ENCODE measurements at regions not wholly inside any gene's neighbourhood (a gene's known extent, or its start where the extent isn't known, plus 50 kb on each side); places are given as distances from the start of the nearest gene placed in this dataset.

DNA sequence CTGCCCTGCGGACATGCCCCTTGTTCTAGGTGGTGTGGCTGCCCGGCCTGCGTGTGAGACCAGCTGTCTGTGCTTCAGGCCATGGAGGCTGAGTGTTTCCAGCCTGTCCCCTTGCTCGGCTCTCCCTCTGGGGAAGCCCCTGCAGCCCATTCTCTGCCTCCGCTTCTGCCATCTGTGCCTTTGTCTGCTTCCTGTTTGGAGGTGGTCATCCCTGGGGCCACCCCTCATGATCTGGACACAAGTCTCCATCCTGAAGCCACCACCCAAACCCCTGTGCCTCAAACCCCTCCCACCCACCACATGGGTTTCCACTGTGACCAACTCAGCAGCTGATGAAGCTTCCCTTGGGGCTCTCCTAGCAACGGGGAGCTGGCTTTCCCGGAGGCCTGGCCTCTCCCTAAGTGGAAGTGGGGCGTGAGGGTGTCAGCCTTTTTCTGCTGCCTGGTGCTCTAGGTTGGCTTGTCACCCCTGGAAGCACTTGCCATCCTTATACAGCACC, 184.9 kb downstream of the SEC14L1 start:
- Histone ChIP-seq H3K27ac (peak overlapping the region; percentile 81 to 84), H3K27me3 (no peaks in the 10 kb centered on the region), H3K36me3 (no peaks in the 10 kb centered on the region), H3K4me1 (peaks cover 0 to 49% of the 10 kb centered on the region in 2 donors), H3K9me3 (no peaks in the 10 kb centered on the region), H3K4me3 (no peak overlapping the region)
- no peak for DNase-seq (ENCODE audit: low spot score)
- TF ChIP-seq, protein P1, sequence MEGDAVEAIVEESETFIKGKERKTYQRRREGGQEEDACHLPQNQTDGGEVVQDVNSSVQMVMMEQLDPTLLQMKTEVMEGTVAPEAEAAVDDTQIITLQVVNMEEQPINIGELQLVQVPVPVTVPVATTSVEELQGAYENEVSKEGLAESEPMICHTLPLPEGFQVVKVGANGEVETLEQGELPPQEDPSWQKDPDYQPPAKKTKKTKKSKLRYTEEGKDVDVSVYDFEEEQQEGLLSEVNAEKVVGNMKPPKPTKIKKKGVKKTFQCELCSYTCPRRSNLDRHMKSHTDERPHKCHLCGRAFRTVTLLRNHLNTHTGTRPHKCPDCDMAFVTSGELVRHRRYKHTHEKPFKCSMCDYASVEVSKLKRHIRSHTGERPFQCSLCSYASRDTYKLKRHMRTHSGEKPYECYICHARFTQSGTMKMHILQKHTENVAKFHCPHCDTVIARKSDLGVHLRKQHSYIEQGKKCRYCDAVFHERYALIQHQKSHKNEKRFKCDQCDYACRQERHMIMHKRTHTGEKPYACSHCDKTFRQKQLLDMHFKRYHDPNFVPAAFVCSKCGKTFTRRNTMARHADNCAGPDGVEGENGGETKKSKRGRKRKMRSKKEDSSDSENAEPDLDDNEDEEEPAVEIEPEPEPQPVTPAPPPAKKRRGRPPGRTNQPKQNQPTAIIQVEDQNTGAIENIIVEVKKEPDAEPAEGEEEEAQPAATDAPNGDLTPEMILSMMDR (IDR thresholded peaks at IDR 0.05), result no peak

DNA sequence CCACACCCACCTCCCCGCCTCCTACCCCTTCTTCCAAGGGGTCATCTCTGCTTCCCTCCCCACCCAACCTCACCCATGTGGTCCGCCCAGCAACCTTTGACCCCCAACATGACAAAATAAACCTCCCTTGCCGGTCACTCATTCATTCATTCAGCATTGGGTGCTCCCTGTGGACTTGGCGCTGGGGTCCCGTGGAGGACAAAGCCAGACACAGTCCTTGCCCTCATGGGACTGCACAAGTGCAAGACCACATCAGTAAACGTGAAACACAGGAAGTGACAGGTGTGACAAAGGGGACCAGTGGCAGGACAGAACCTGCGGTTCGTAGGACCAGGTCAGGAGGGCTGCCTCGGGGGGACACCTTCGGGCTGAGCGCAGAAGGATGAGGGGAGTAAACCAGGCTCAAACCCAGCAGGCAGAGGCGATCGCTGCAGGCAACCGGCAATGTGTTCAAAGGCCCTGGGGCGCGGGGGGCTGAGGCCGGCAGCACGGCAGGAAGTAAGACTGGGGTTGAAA, 185.4 kb downstream of the SEC14L1 start:
- no peaks in the 10 kb centered on the region for H3K36me3 ChIP-seq
- peak overlapping the region; percentile 81 to 84 for H3K27ac ChIP-seq
- peaks cover 0 to 46% of the 10 kb centered on the region in 2 donors for H3K4me1 ChIP-seq
- peak; percentile 58 for DNase-seq (ENCODE audit: low spot score)
- no peaks in the 10 kb centered on the region for H3K27me3 ChIP-seq
- no peaks in the 10 kb centered on the region for H3K9me3 ChIP-seq
- TF ChIP-seq, protein P1 (IDR thresholded peaks at IDR 0.05), result no peak
- H3K4me3 ChIP-seq, result no peak overlapping the region

DNA sequence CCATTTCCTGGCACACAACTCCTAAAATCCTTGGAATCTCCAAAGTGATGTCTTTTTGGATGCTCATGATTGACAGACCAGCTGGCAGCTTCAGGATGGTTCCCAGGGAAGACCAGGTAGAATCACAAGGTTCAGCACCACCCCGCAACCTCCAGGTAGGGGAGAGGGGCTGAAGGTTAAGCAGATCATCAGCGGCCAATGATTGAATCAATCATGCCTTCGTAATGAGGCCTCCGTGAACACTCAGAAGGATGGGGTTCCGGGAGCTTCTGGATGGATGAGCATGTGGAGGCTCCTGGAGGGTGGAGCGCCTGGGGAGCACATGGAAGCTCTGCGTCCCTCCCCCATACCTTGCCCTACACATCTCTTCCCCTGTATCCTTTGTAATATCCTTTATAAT, 185.9 kb downstream of the SEC14L1 start:
- peak; percentile 50 for DNase-seq (ENCODE audit: low spot score)
- no peaks in the 10 kb centered on the region for H3K9me3 ChIP-seq
- no peaks in the 10 kb centered on the region for H3K36me3 ChIP-seq
- TF ChIP-seq, protein P1 (IDR thresholded peaks at IDR 0.05), result no peak
- no peak overlapping the region for H3K27ac ChIP-seq
- H3K4me3 ChIP-seq, result no peak overlapping the region
- no peaks in the 10 kb centered on the region for H3K27me3 ChIP-seq
- peaks cover 0 to 46% of the 10 kb centered on the region in 2 donors for H3K4me1 ChIP-seq

DNA sequence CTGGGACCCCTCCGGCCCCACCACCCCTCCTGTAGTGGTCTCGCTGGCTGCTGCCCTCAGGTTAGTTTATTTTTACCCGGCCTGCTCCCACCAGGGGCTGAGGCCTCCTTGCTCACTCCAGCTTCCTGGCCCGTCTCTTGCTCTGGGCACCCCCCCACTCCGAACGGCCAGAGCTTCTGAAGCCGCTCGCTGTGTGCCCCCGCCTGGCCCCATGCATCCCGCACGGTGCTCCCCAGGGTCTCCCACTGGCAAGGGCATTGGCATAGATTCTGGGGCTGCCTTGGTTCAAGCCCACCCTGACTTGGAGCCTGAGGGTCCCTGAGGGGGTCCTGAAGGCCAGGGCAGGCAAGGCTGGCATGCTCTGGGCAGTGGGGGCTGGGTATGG, 186.4 kb downstream of the SEC14L1 start:
- peaks cover 0 to 46% of the 10 kb centered on the region in 2 donors for H3K4me1 ChIP-seq
- no peak for DNase-seq (ENCODE audit: low spot score)
- H3K4me3 ChIP-seq, result no peak overlapping the region
- no peaks in the 10 kb centered on the region for H3K36me3 ChIP-seq
- no peak overlapping the region for H3K27ac ChIP-seq
- TF ChIP-seq, protein P1 (IDR thresholded peaks at IDR 0.05), result no peak
- no peaks in the 10 kb centered on the region for H3K9me3 ChIP-seq
- H3K27me3 ChIP-seq, result no peaks in the 10 kb centered on the region

DNA sequence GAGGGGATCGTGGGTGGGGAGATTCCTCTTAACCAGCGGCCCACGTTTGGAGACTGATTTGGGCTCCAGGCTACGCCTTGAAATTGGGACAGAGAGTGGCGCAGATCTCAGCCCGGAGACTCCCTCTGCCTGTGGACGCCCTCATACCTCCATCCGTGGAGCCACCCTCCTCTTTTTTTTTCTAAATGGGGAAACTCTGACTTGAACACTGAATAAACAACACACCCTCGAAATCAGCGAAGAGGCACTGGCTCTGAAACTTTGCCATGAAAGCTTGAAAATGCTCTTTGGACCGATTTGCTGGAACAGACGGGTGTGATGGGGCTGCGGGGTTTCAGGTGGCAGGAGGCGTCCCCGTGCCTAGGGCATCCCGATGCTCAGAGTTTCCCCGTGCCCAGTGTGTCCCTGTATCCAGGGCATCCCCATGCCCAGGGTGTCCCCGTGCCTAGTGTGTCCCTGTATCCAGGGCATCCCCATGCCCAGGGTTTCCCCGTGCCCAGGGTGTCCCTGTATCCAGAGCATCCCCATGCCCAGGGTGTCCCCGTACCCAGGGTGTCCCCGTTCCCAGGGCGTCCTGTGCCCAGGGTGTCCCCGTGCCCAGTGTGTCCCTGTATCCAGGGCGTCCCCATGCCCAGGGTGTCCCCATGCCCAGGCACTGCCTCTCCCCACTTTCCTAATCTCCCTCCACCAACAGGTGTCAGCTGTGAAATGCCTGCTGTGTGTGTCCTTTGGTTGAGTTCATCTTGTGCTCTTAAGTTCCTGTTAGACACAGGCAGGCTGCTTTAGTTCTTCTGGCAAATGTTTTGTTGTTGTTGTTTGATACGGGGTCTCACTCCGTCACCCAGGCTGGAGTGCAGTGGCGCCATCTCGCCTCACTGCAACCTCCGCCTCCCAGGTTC, 187.0 kb downstream of the SEC14L1 start:
- TF ChIP-seq, protein P1 (IDR thresholded peaks at IDR 0.05), result no peak
- no peak overlapping the region for H3K4me3 ChIP-seq
- H3K27me3 ChIP-seq, result no peaks in the 10 kb centered on the region
- H3K27ac ChIP-seq, result no peak overlapping the region
- no peaks in the 10 kb centered on the region for H3K9me3 ChIP-seq
- no peaks in the 10 kb centered on the region for H3K36me3 ChIP-seq
- peaks cover 0 to 40% of the 10 kb centered on the region in 2 donors for H3K4me1 ChIP-seq
- DNase-seq (ENCODE audit: low spot score), result no peak

All from right atrium auricular region (tissue), 2 donors.